PC-9 (cell line): ENCODE measurements at regions not wholly inside any gene's neighbourhood (a gene's known extent, or its start where the extent isn't known, plus 50 kb on each side); places are given as distances from the start of the nearest gene placed in this dataset.
"Not testable (repeated sequence)": the region's sequence is repeated elsewhere in the genome, so short reads cannot be mapped to it uniquely, and the experiment has no call there.

Experiments
- BruUV-seq: library from RNA; stranded (reverse); fragments of 400-500 nt; replicated peaks from 2 replicates; lab custom pipeline; 2021; lab: Mats Ljungman, UMichigan
- CTCF ChIA-PET: fragments of 300-600 bp; sonication (Branson Sonifier 250); formaldehyde crosslinking; loops from one replicate; lab custom pipeline; 2022; ENCODE audit warnings: antibody characterized with exemption; lab: Charles Lee
- POLR2A ChIA-PET: fragments of 300-600 bp; sonication (Branson Sonifier 250); formaldehyde crosslinking; loops from one replicate; lab custom pipeline; 2022; ENCODE audit warnings: antibody characterized with exemption; ENCODE audit not compliant: unreplicated experiment; lab: Charles Lee
- DNase-seq, 2 experiments: peaks; one replicate each; pipeline versions ENCODE4 v3.0.0 to v3.0.0-alpha.2; 2015 to 2022; ENCODE audit warnings: mixed read lengths in 1 of 2
- H2AFZ ChIP-seq: fragments of 200-600 bp; sonication (generic); 2 replicates; pipeline ENCODE4 v1.8.1; 2017; ENCODE audit warnings: antibody characterized with exemption
- H3F3A ChIP-seq: fragments of 200-600 bp; sonication (generic); 2 replicates; pipeline ENCODE4 v1.8.1; 2017; ENCODE audit warnings: antibody characterized with exemption, mild to moderate bottlenecking, low read depth; ENCODE audit not compliant: insufficient read depth
- H3K27ac ChIP-seq: fragments of 200-600 bp; sonication (generic); 2 replicates; pipeline ENCODE4 v1.6.1; 2016; ENCODE audit warnings: mixed run types
- H3K27me3 ChIP-seq: fragments of 200-600 bp; sonication (generic); 2 replicates; pipeline ENCODE4 v1.6.1; 2016; ENCODE audit warnings: low read depth, mixed run types; ENCODE audit not compliant: insufficient read depth
- H3K36me3 ChIP-seq: fragments of 200-600 bp; sonication (generic); 2 replicates; pipeline ENCODE4 v1.6.1; 2016; ENCODE audit warnings: low read depth, mixed run types
- H3K4me1 ChIP-seq: fragments of 200-600 bp; sonication (generic); replicated peaks from 2 replicates; pipeline ENCODE4 v1.6.1; 2016; ENCODE audit warnings: mixed run types; ENCODE audit not compliant: insufficient read depth
- H3K4me2 ChIP-seq: fragments of 200-600 bp; sonication (generic); 2 replicates; pipeline ENCODE4 v1.6.1; 2017; ENCODE audit warnings: mixed run types
- H3K4me3 ChIP-seq: fragments of 200-600 bp; sonication (generic); 2 replicates; pipeline ENCODE4 v1.6.1; 2016; ENCODE audit warnings: mixed run types
- H3K79me2 ChIP-seq: fragments of 200-600 bp; sonication (generic); 2 replicates; pipeline ENCODE4 v1.6.1; 2017; ENCODE audit warnings: low read depth, mixed run types
- H3K9me2 ChIP-seq: fragments of 200-600 bp; sonication (generic); 2 replicates; pipeline ENCODE4 v1.8.1; 2017; ENCODE audit warnings: mild to moderate bottlenecking; ENCODE audit not compliant: insufficient read depth
- H3K9me3 ChIP-seq: fragments of 200-600 bp; sonication (generic); 2 replicates; pipeline ENCODE4 v1.8.1; 2016; ENCODE audit warnings: low read depth; ENCODE audit not compliant: insufficient read depth
- H4K20me1 ChIP-seq: fragments of 200-600 bp; sonication (generic); 2 replicates; pipeline ENCODE4 v1.8.1; 2017; ENCODE audit not compliant: insufficient read depth
- CTCF ChIP-seq: fragments of 200-600 bp; sonication (generic); conservative IDR thresholded peaks from 2 replicates; pipeline ENCODE4 v1.6.1; 2017; ENCODE audit warnings: mixed run types, antibody characterized with exemption, mild to moderate bottlenecking, moderate library complexity
- EZH2 ChIP-seq: fragments of 200-600 bp; sonication (generic); IDR thresholded peaks from 2 replicates; pipeline ENCODE4 v1.8.0; 2017; ENCODE audit warnings: antibody characterized with exemption, low read depth
- intact Hi-C: fragments of 100-400 bp; cut with micrococcal nuclease; formaldehyde crosslinking; loops from one replicate; pipeline ENCODE4 v1.10.0; 2022; ENCODE audit not compliant: unreplicated experiment

- no TSS peak for BruUV-seq
- no peak for TF ChIP-seq CTCF
- TF ChIP-seq EZH2: no peak
- no peaks in the 10 kb centered on the region for H3K36me3 ChIP-seq
- H3K9me3 ChIP-seq: no peaks in the 10 kb centered on the region
- DNase-seq: no peak
- no peaks in the 10 kb centered on the region for H3F3A ChIP-seq
- intact Hi-C loops: no loop called here
- no peaks in the 10 kb centered on the region for H3K4me1 ChIP-seq
- POLR2A ChIA-PET: no interaction called here
- H3K9me2 ChIP-seq: no peaks in the 10 kb centered on the region
- H3K79me2 ChIP-seq: no peaks in the 10 kb centered on the region
- CTCF ChIA-PET: no interaction called here
- no peak overlapping the region for H3K4me2 ChIP-seq
- H4K20me1 ChIP-seq: no peaks in the 10 kb centered on the region
- H3K27ac ChIP-seq: no peak overlapping the region
- H2AFZ ChIP-seq: no peak overlapping the region
- H3K4me3 ChIP-seq: no peak overlapping the region
- no peaks in the 10 kb centered on the region for H3K27me3 ChIP-seq
These were observed 418.6 kb upstream of the DIPK2B start for GRCh38 chrX:45619290-45619689.

- intact Hi-C loops, DNase-seq, H3K36me3 ChIP-seq, H3F3A ChIP-seq, H3K9me2 ChIP-seq, H2AFZ ChIP-seq, CTCF ChIA-PET, H3K9me3 ChIP-seq, H3K4me3 ChIP-seq, H3K27ac ChIP-seq, H3K4me1 ChIP-seq, BruUV-seq, H3K27me3 ChIP-seq, H4K20me1 ChIP-seq, POLR2A ChIA-PET, H3K4me2 ChIP-seq, H3K79me2 ChIP-seq: not testable (repeated sequence)
These were observed 414.9 kb upstream of the DIPK2B start for GRCh38 chrX:45615591-45615990.

GRCh38 chrX:45614853-45615252, 414.2 kb upstream of the DIPK2B start:
- DNase-seq: no peak
- intact Hi-C loops: no loop called here
- H3K4me2 ChIP-seq: no peak overlapping the region
- H3K4me3 ChIP-seq: no peak overlapping the region
- BruUV-seq: no TSS peak
- no peaks in the 10 kb centered on the region for H4K20me1 ChIP-seq
- ChIA-PET POLR2A (no interaction called here), CTCF (no interaction called here)
- no peaks in the 10 kb centered on the region for H3K4me1 ChIP-seq
- no peak overlapping the region for H3K27ac ChIP-seq
- no peak for TF ChIP-seq EZH2
- no peak for TF ChIP-seq CTCF
- no peak overlapping the region for H2AFZ ChIP-seq
- H3K9me3 ChIP-seq: no peaks in the 10 kb centered on the region
- H3K79me2 ChIP-seq: no peaks in the 10 kb centered on the region
- H3K27me3 ChIP-seq: no peaks in the 10 kb centered on the region
- H3K9me2 ChIP-seq: no peaks in the 10 kb centered on the region
- H3F3A ChIP-seq: no peaks in the 10 kb centered on the region
- H3K36me3 ChIP-seq: no peaks in the 10 kb centered on the region

GRCh38 chrX:45602151-45602550, 401.5 kb upstream of the DIPK2B start:
- no peak overlapping the region for H2AFZ ChIP-seq
- no peak for TF ChIP-seq EZH2
- TF ChIP-seq CTCF: no peak
- no peaks in the 10 kb centered on the region for H3K4me1 ChIP-seq
- no peaks in the 10 kb centered on the region for H4K20me1 ChIP-seq
- H3K9me3 ChIP-seq: no peaks in the 10 kb centered on the region
- BruUV-seq: no TSS peak
- ChIA-PET POLR2A (no interaction called here), CTCF (no interaction called here)
- no peaks in the 10 kb centered on the region for H3F3A ChIP-seq
- no peaks in the 10 kb centered on the region for H3K27me3 ChIP-seq
- DNase-seq: no peak
- H3K36me3 ChIP-seq: no peaks in the 10 kb centered on the region
- intact Hi-C loops: no loop called here
- H3K4me3 ChIP-seq: no peak overlapping the region
- no peak overlapping the region for H3K4me2 ChIP-seq
- H3K79me2 ChIP-seq: no peaks in the 10 kb centered on the region
- H3K9me2 ChIP-seq: no peaks in the 10 kb centered on the region
- no peak overlapping the region for H3K27ac ChIP-seq
